Transverse colon (tissue), 4 donors: ENCODE measurements at regions not wholly inside any gene's neighbourhood (a gene's known extent, or its start where the extent isn't known, plus 50 kb on each side); places are given as distances from the start of the nearest gene placed in this dataset.

Experiments
- CTCF ChIP-seq, 5 experiments: fragments of 200-600 bp in 3 of 5; fragments of 450-650 bp in 2 of 5; sonication (generic) in 3 of 5; IDR thresholded peaks; 1 replicate in 2 of 5; 2 replicates in 3 of 5; pipeline ENCODE4 v1.5.1; 2016 to 2017; ENCODE audit warnings: antibody characterized with exemption in 5 of 5, inconsistent platforms in 3 of 5, mild to moderate bottlenecking in 2 of 5, moderate library complexity in 1 of 5
- POLR2A ChIP-seq: fragments of 450-650 bp; IDR thresholded peaks from one replicate; pipeline ENCODE4 v1.6.1; 2016; ENCODE audit warnings: antibody characterized with exemption, mild to moderate bottlenecking, moderate library complexity
- POLR2AphosphoS5 ChIP-seq, 3 donors: sonication (generic); formaldehyde crosslinking; IDR thresholded peaks; one replicate each; pipeline ENCODE4 v1.6.1; 2016; ENCODE audit warnings: antibody characterized with exemption in 3 of 3

GRCh38 chr11:127618721-127619120 is 618.2 kb upstream of the KIRREL3 start:
- TF ChIP-seq CTCF (IDR thresholded peaks at IDR 0.05) (no peak), POLR2A (no peak), POLR2AphosphoS5 (IDR thresholded peaks at IDR 0.05) (no peak)
